Tibial nerve (tissue), 4 donors: ENCODE measurements at regions not wholly inside any gene's neighbourhood (a gene's known extent, or its start where the extent isn't known, plus 50 kb on each side); places are given as distances from the start of the nearest gene placed in this dataset.

Source experiments
- DNase-seq, 2 donors: peaks; one replicate each; pipeline ENCODE4 v3.0.0-alpha.2; 2019; ENCODE audit warnings: low spot score in 2 of 2
- H3K27ac ChIP-seq, 4 donors: fragments of 200-600 bp; sonication (generic) in 3 of 4; one replicate each; pipeline ENCODE4 v1.5.1; 2017 to 2019; ENCODE audit warnings: mild to moderate bottlenecking in 1 of 4
- H3K27me3 ChIP-seq, 2 donors: fragments of 200-600 bp; sonication (generic) in 1 of 2; one replicate each; pipeline versions ENCODE4 v1.5.1 to v1.6.0; 2017 to 2019
- H3K36me3 ChIP-seq, 3 donors: fragments of 200-600 bp; sonication (generic); one replicate each; pipeline ENCODE4 v1.5.1; 2018 to 2019
- H3K4me1 ChIP-seq, 4 donors: fragments of 200-600 bp; sonication (generic) in 3 of 4; one replicate each; pipeline ENCODE4 v1.5.1; 2017 to 2019
- H3K4me3 ChIP-seq, 4 donors: fragments of 200-600 bp; sonication (generic) in 3 of 4; one replicate each; pipeline ENCODE4 v1.5.1; 2017 to 2019; ENCODE audit warnings: mild to moderate bottlenecking in 1 of 4, moderate library complexity in 1 of 4
- H3K9me3 ChIP-seq, 4 donors: fragments of 200-600 bp; sonication (generic) in 3 of 4; one replicate each; pipeline ENCODE4 v1.5.1; 2017 to 2019
- EP300 ChIP-seq, 2 donors: sonication (generic); formaldehyde crosslinking; IDR thresholded peaks; one replicate each; pipeline ENCODE4 v1.6.1; 2017; ENCODE audit warnings: antibody characterized with exemption in 2 of 2, mild to moderate bottlenecking in 1 of 2
- POLR2A ChIP-seq, 2 donors: fragments of 450-650 bp; IDR thresholded peaks; one replicate each; pipeline ENCODE4 v1.6.1; 2017; ENCODE audit warnings: antibody characterized with exemption in 2 of 2, mild to moderate bottlenecking in 2 of 2, moderate library complexity in 2 of 2
- WGBS, 2 donors: methylation state at CpG; one replicate each; pipeline ENCODE4 v1.1.5; 2018; 5-methylcytosine and 5-hydroxymethylcytosine counted together
- TF ChIP-seq, protein P1 (sequence below), 5 experiments: fragments of 200-600 bp in 3 of 5; fragments of 450-650 bp in 2 of 5; sonication (generic) in 3 of 5; IDR thresholded peaks; one replicate each; pipeline ENCODE4 v1.5.1; 2016 to 2019; ENCODE audit warnings: antibody characterized with exemption in 5 of 5, mild to moderate bottlenecking in 3 of 5, moderate library complexity in 2 of 5

DNA sequence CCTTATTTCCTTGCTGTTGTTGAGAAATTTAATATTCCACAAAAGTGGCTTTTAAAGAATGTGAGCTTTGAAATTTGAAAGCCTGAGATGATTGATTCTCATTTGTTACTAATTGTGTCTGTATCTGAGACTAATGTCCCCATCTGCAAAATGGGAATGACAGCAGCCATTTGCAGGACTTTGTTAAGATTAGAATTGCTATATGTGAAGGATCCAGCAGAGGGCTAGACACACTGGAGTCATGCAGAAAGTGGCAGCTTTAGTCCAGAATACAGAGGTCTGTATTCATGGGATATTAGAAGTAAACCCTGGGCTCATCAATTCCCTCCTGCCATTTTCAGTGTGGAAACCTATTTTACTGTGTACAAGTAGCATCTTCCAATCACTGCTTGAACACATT lies 296.5 kb upstream of the GYPC start:
- Histone ChIP-seq H3K9me3 (peaks cover 0 to 7% (median 0%) of the 10 kb centered on the region in 4 donors), H3K4me3 (no peak overlapping the region), H3K4me1 (no peaks in the 10 kb centered on the region), H3K27me3 (no peaks in the 10 kb centered on the region), H3K36me3 (no peaks in the 10 kb centered on the region), H3K27ac (no peak overlapping the region)
- TF ChIP-seq POLR2A (IDR thresholded peaks at IDR 0.05) (no peak), EP300 (IDR thresholded peaks at IDR 0.05) (no peak)
- TF ChIP-seq, protein P1, sequence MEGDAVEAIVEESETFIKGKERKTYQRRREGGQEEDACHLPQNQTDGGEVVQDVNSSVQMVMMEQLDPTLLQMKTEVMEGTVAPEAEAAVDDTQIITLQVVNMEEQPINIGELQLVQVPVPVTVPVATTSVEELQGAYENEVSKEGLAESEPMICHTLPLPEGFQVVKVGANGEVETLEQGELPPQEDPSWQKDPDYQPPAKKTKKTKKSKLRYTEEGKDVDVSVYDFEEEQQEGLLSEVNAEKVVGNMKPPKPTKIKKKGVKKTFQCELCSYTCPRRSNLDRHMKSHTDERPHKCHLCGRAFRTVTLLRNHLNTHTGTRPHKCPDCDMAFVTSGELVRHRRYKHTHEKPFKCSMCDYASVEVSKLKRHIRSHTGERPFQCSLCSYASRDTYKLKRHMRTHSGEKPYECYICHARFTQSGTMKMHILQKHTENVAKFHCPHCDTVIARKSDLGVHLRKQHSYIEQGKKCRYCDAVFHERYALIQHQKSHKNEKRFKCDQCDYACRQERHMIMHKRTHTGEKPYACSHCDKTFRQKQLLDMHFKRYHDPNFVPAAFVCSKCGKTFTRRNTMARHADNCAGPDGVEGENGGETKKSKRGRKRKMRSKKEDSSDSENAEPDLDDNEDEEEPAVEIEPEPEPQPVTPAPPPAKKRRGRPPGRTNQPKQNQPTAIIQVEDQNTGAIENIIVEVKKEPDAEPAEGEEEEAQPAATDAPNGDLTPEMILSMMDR (IDR thresholded peaks at IDR 0.05): no peak
- DNase-seq: peak in 1 of 2 donors; percentile 10

DNA sequence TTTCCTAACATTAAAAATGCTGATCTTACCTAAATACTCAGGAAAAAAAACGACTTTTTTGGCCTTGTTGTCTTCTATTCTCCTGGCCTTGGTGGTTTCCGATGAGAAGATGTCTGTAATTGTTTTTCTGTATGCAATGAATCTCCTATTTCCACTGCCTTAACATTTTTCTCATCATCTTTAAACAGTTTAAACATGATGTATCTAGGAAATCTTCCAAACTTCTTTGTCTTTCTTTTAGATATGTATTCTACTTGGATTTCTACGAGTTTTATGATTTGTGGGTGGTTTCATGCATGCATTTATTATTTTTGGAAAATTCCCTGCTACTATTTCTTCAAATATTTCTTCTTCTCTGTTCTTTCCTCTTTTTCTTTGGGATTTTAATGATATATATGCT lies 288.6 kb upstream of the GYPC start:
- Histone ChIP-seq H3K4me3 (no peak overlapping the region), H3K36me3 (no peaks in the 10 kb centered on the region), H3K27me3 (no peaks in the 10 kb centered on the region), H3K9me3 (no peaks in the 10 kb centered on the region), H3K27ac (no peak overlapping the region), H3K4me1 (peaks cover 0 to 13% (median 0%) of the 10 kb centered on the region in 4 donors)
- TF ChIP-seq POLR2A (IDR thresholded peaks at IDR 0.05) (no peak), EP300 (IDR thresholded peaks at IDR 0.05) (no peak)
- TF ChIP-seq, protein P1 (IDR thresholded peaks at IDR 0.05): no peak
- WGBS, 2 donors: 59 to 62% methylated on average over 3 of the region's 3 CpGs
- no peak for DNase-seq

- Histone ChIP-seq H3K4me3 (no peak overlapping the region), H3K27ac (no peak overlapping the region), H3K27me3 (no peaks in the 10 kb centered on the region), H3K9me3 (no peaks in the 10 kb centered on the region), H3K4me1 (peaks cover 0 to 13% (median 0%) of the 10 kb centered on the region in 4 donors), H3K36me3 (no peaks in the 10 kb centered on the region)
- 65 to 84% methylated on average over 2 of the region's 2 CpGs for WGBS, 2 donors
- no peak for DNase-seq
- no peak for TF ChIP-seq POLR2A (IDR thresholded peaks at IDR 0.05)
- TF ChIP-seq, protein P1 (IDR thresholded peaks at IDR 0.05): no peak
- no peak for TF ChIP-seq EP300 (IDR thresholded peaks at IDR 0.05)
Measured at GRCh38 chr2:126368758-126369157, 287.2 kb upstream of the GYPC start.

- no peak for DNase-seq
- 29 to 37% methylated on average over 2 of the region's 2 CpGs for WGBS, 2 donors
- no peaks in the 10 kb centered on the region for H3K36me3 ChIP-seq
- H3K27ac ChIP-seq: no peak overlapping the region
- no peaks in the 10 kb centered on the region for H3K27me3 ChIP-seq
- peaks cover 0 to 13% (median 0%) of the 10 kb centered on the region in 4 donors for H3K4me1 ChIP-seq
- no peak overlapping the region for H3K4me3 ChIP-seq
- no peaks in the 10 kb centered on the region for H3K9me3 ChIP-seq
- TF ChIP-seq POLR2A (IDR thresholded peaks at IDR 0.05): no peak
Measured at GRCh38 chr2:126370201-126370600, 285.8 kb upstream of the GYPC start.

DNA sequence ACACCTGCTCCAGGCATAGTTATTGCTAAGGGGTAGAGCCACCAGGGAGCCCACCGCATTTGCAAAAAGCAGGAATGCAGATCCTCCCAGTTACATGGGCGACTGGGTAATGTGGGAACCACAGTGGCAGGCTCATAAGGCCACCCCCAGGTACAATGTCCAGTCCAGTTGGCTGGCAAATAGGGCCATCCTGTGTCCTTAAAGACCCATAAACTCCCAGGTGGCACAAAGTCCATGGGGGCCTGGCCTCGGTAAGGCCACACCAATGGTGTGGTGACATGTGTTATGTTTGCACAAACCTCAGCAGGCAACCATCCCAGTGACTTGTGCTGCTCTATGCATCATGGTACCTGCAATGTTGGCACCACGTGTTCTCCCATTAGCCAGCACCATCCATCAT lies 283.6 kb upstream of the GYPC start:
- Histone ChIP-seq H3K9me3 (no peaks in the 10 kb centered on the region), H3K27me3 (no peaks in the 10 kb centered on the region), H3K4me3 (no peak overlapping the region), H3K4me1 (peaks cover 0 to 13% (median 0%) of the 10 kb centered on the region in 4 donors), H3K27ac (no peak overlapping the region), H3K36me3 (no peaks in the 10 kb centered on the region)
- TF ChIP-seq POLR2A (IDR thresholded peaks at IDR 0.05) (no peak), EP300 (IDR thresholded peaks at IDR 0.05) (no peak)
- TF ChIP-seq, protein P1 (IDR thresholded peaks at IDR 0.05): no peak
- 95 to 100% methylated on average over 3 of the region's 4 CpGs for WGBS, 2 donors
- no peak for DNase-seq

- no peak overlapping the region for H3K27ac ChIP-seq
- H3K27me3 ChIP-seq: no peaks in the 10 kb centered on the region
- WGBS, 2 donors: 96 to 98% methylated on average over 1 of the region's 1 CpG
- DNase-seq: no peak
- TF ChIP-seq POLR2A (IDR thresholded peaks at IDR 0.05): no peak
- TF ChIP-seq, protein P1 (IDR thresholded peaks at IDR 0.05): no peak
- TF ChIP-seq EP300 (IDR thresholded peaks at IDR 0.05): no peak
- no peaks in the 10 kb centered on the region for H3K4me1 ChIP-seq
- H3K9me3 ChIP-seq: no peaks in the 10 kb centered on the region
- H3K36me3 ChIP-seq: no peaks in the 10 kb centered on the region
- H3K4me3 ChIP-seq: no peak overlapping the region
Measured at GRCh38 chr2:126378176-126378575, 277.8 kb upstream of the GYPC start.
